GM21737 (cell line): ENCODE measurements at regions not wholly inside any gene's neighbourhood (a gene's known extent, or its start where the extent isn't known, plus 50 kb on each side); places are given as distances from the start of the nearest gene placed in this dataset.
"Not testable (repeated sequence)": the region's sequence is repeated elsewhere in the genome, so short reads cannot be mapped to it uniquely, and the experiment has no call there.

Source experiments
- ATAC-seq: cut with Tn5 transposase; IDR thresholded peaks from one replicate; pipeline ENCODE4 v1.9.1; 2021; ENCODE audit warnings: mild to moderate bottlenecking, moderate library complexity; ENCODE audit not compliant: unreplicated experiment

- no peak for ATAC-seq
Measured at GRCh38 chr22:22122348-22123117, 122.1 kb upstream of the VPREB1 start.

- no peak for ATAC-seq
Measured at GRCh38 chr22:22121445-22121844, 123.1 kb upstream of the VPREB1 start.

GRCh38 chr22:22120160-22120559, 124.4 kb upstream of the VPREB1 start:
- no peak for ATAC-seq

GRCh38 chr22:22118987-22119386, 125.6 kb upstream of the VPREB1 start:
- ATAC-seq = no peak

- not testable (repeated sequence) for ATAC-seq
Measured at GRCh38 chr22:22117864-22118544, 126.6 kb upstream of the VPREB1 start.

GRCh38 chr22:22116997-22117770, 127.4 kb upstream of the VPREB1 start:
- not testable (repeated sequence) for ATAC-seq

GRCh38 chr22:22113701-22114100, 130.9 kb upstream of the VPREB1 start:
- no peak for ATAC-seq

- ATAC-seq = no peak
Measured at GRCh38 chr22:22112533-22113294, 130.1 kb upstream of the TOP3B start.

- ATAC-seq = no peak
Measured at GRCh38 chr22:22111983-22112382, 129.4 kb upstream of the TOP3B start.

GRCh38 chr22:22111267-22111751, 128.7 kb upstream of the TOP3B start:
- ATAC-seq = peak; percentile 52

- peak; percentile 87 for ATAC-seq
Measured at GRCh38 chr22:22110548-22111266, 128.1 kb upstream of the TOP3B start.

- no peak for ATAC-seq
Measured at GRCh38 chr22:22109693-22110466, 127.3 kb upstream of the TOP3B start.

GRCh38 chr22:22106855-22107254, 124.3 kb upstream of the TOP3B start:
- no peak for ATAC-seq

GRCh38 chr22:22105364-22105763, 122.8 kb upstream of the TOP3B start:
- ATAC-seq = no peak

- ATAC-seq = no peak
Measured at GRCh38 chr22:22103078-22103875, 120.7 kb upstream of the TOP3B start.

GRCh38 chr22:22099833-22100812, 117.5 kb upstream of the TOP3B start:
- ATAC-seq = no peak

- ATAC-seq = no peak
Measured at GRCh38 chr22:22099194-22099486, 116.6 kb upstream of the TOP3B start.
